Osteoblast (primary cell): ENCODE measurements at regions not wholly inside any gene's neighbourhood (a gene's known extent, or its start where the extent isn't known, plus 50 kb on each side); places are given as distances from the start of the nearest gene placed in this dataset.

Experiments used
- DNase-seq: peaks from one replicate; pipeline ENCODE4 v3.0.0; 2011; ENCODE audit warnings: low spot score, mixed read lengths; ENCODE audit not compliant: insufficient read length; ENCODE audit errors: missing footprints
- H2AFZ ChIP-seq: 2 replicates; pipeline ENCODE4 v1.6.0; 2011; ENCODE audit warnings: mild to moderate bottlenecking, low read length
- H3K27ac ChIP-seq: 2 replicates; pipeline ENCODE4 v1.5.1; 2011; ENCODE audit warnings: mild to moderate bottlenecking, low read depth, low read length, moderate library complexity
- H3K27me3 ChIP-seq: 2 replicates; pipeline ENCODE4 v1.6.0; 2012; ENCODE audit warnings: mild to moderate bottlenecking, control low read depth, inconsistent platforms, low read length, moderate library complexity; ENCODE audit not compliant: insufficient read depth
- H3K36me3 ChIP-seq: 2 replicates; pipeline ENCODE4 v1.5.1; 2011; ENCODE audit warnings: mild to moderate bottlenecking, low read length, control low read depth, moderate library complexity; ENCODE audit not compliant: insufficient read depth
- H3K4me1 ChIP-seq: 2 replicates; pipeline ENCODE4 v1.5.1; 2011; ENCODE audit warnings: mild to moderate bottlenecking, low read length, control low read depth, moderate library complexity; ENCODE audit not compliant: insufficient read depth
- H3K4me2 ChIP-seq: 2 replicates; pipeline ENCODE4 v1.6.0; 2011; ENCODE audit warnings: mild to moderate bottlenecking, low read length; ENCODE audit not compliant: insufficient read depth
- H3K4me3 ChIP-seq: fragments of 200-600 bp; sonication (generic); 3 replicates; pipeline ENCODE4 v1.5.1; 2012; ENCODE audit warnings: mild to moderate bottlenecking, low read length, inconsistent platforms; ENCODE audit not compliant: insufficient read depth
- H3K79me2 ChIP-seq: 2 replicates; pipeline ENCODE4 v1.6.0; 2012; ENCODE audit warnings: mild to moderate bottlenecking, low read length, control low read depth, inconsistent platforms; ENCODE audit not compliant: insufficient read depth
- H3K9me3 ChIP-seq: 2 replicates; pipeline ENCODE4 v1.5.1; 2011; ENCODE audit warnings: low read depth, low read length, control low read depth
- H4K20me1 ChIP-seq: 2 replicates; pipeline ENCODE4 v1.6.0; 2012; ENCODE audit warnings: mild to moderate bottlenecking, low read length, control low read depth; ENCODE audit not compliant: insufficient read depth
- CTCF ChIP-seq: IDR thresholded peaks from 2 replicates; pipeline ENCODE4 v1.5.1; 2011; ENCODE audit warnings: mild to moderate bottlenecking, low read depth, low read length, moderate library complexity; ENCODE audit errors: extremely low read depth

GRCh38 chr1:232456714-232457113, 173.2 kb downstream of the SIPA1L2 start:
- Histone ChIP-seq H3K4me3 (no peak overlapping the region), H3K4me2 (no peak overlapping the region), H3K27ac (no peak overlapping the region), H4K20me1 (no peaks in the 10 kb centered on the region), H3K9me3 (no peaks in the 10 kb centered on the region), H3K27me3 (no peaks in the 10 kb centered on the region), H3K4me1 (no peaks in the 10 kb centered on the region), H3K79me2 (no peaks in the 10 kb centered on the region), H3K36me3 (no peaks in the 10 kb centered on the region), H2AFZ (no peak overlapping the region)
- TF ChIP-seq CTCF = no peak
- no peak for DNase-seq

GRCh38 chr1:232454227-232454886, 175.6 kb downstream of the SIPA1L2 start:
- no peak for DNase-seq
- Histone ChIP-seq H3K36me3 (no peaks in the 10 kb centered on the region), H4K20me1 (no peaks in the 10 kb centered on the region), H3K4me1 (peaks cover 4% of the 10 kb centered on the region), H3K4me2 (no peak overlapping the region), H2AFZ (no peak overlapping the region), H3K79me2 (no peaks in the 10 kb centered on the region), H3K9me3 (no peaks in the 10 kb centered on the region), H3K4me3 (no peak overlapping the region), H3K27me3 (no peaks in the 10 kb centered on the region), H3K27ac (no peak overlapping the region)
- TF ChIP-seq CTCF = no peak

GRCh38 chr1:232452736-232453440, 177.0 kb downstream of the SIPA1L2 start:
- H3K4me2 ChIP-seq = no peak overlapping the region
- H3K27ac ChIP-seq = no peak overlapping the region
- no peaks in the 10 kb centered on the region for H3K36me3 ChIP-seq
- peaks cover 4% of the 10 kb centered on the region for H3K4me1 ChIP-seq
- no peaks in the 10 kb centered on the region for H3K79me2 ChIP-seq
- no peaks in the 10 kb centered on the region for H3K9me3 ChIP-seq
- no peak overlapping the region for H2AFZ ChIP-seq
- no peak overlapping the region for H3K4me3 ChIP-seq
- DNase-seq = no peak
- TF ChIP-seq CTCF = no peak
- H4K20me1 ChIP-seq = no peaks in the 10 kb centered on the region
- no peaks in the 10 kb centered on the region for H3K27me3 ChIP-seq

DNA sequence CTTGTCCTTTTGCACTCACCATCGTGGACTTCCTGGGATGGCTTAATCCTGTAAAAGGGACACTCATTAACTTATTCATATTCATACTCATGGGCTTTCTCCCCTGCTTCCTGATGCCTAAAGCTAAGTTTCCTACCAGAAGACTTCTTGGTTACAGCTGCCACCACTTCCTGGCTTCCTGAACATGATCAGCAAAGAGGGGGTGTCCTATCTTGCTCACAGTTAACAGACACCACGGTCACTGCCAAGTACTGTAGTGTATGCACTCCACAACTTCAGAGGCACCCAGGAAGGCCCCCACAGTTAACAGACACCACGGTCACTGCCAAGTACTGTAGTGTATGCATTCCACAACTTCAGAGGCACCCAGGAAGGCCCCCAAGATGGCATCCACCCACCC, 177.8 kb downstream of the SIPA1L2 start:
- no peak for DNase-seq
- TF ChIP-seq CTCF = no peak
- H3K4me3 ChIP-seq = no peak overlapping the region

More for the DNA sequence above, 177.8 kb downstream of the SIPA1L2 start:
- H3K9me3 ChIP-seq = no peaks in the 10 kb centered on the region
- H4K20me1 ChIP-seq = no peaks in the 10 kb centered on the region
- H3K36me3 ChIP-seq = no peaks in the 10 kb centered on the region
- no peaks in the 10 kb centered on the region for H3K79me2 ChIP-seq
- H3K4me2 ChIP-seq = no peak overlapping the region
- peaks cover 4% of the 10 kb centered on the region for H3K4me1 ChIP-seq
- no peak overlapping the region for H2AFZ ChIP-seq
- H3K27ac ChIP-seq = no peak overlapping the region
- H3K27me3 ChIP-seq = no peaks in the 10 kb centered on the region
